HG03439 (cell line): ENCODE measurements at regions not wholly inside any gene's neighbourhood (a gene's known extent, or its start where the extent isn't known, plus 50 kb on each side); places are given as distances from the start of the nearest gene placed in this dataset.

Experiments
- ATAC-seq: cut with Tn5 transposase; IDR thresholded peaks from one replicate; pipeline ENCODE4 v1.9.1; 2021; ENCODE audit warnings: mild to moderate bottlenecking, moderate library complexity; ENCODE audit not compliant: unreplicated experiment

- ATAC-seq: no peak
Observed at GRCh38 chr9:129490583-129491486, 130.1 kb downstream of the C9orf50 start.

- no peak for ATAC-seq
Observed at GRCh38 chr9:129489838-129490582, 130.9 kb downstream of the C9orf50 start.

- peak; percentile 3 for ATAC-seq
Observed at GRCh38 chr9:129487658-129488483, 133.0 kb downstream of the C9orf50 start.

- no peak for ATAC-seq
Observed at GRCh38 chr9:129486756-129487657, 133.9 kb downstream of the C9orf50 start.

- ATAC-seq: no peak
Observed at GRCh38 chr9:129485145-129485774, 135.6 kb downstream of the C9orf50 start.

- ATAC-seq: no peak
Observed at GRCh38 chr9:129484352-129485000, 136.4 kb downstream of the C9orf50 start.

GRCh38 chr9:129483415-129484351 lies 137.2 kb downstream of the C9orf50 start:
- ATAC-seq: no peak

- no peak for ATAC-seq
Observed at GRCh38 chr9:129482521-129483414, 138.1 kb downstream of the C9orf50 start.

GRCh38 chr9:129481810-129482511 lies 138.9 kb downstream of the C9orf50 start:
- no peak for ATAC-seq

GRCh38 chr9:129481424-129481809 lies 139.5 kb downstream of the C9orf50 start:
- ATAC-seq: no peak

GRCh38 chr9:129480745-129481144 lies 140.2 kb downstream of the C9orf50 start:
- ATAC-seq: no peak

GRCh38 chr9:129480227-129480626 lies 140.7 kb downstream of the C9orf50 start:
- no peak for ATAC-seq

GRCh38 chr9:129479631-129480011 lies 141.3 kb downstream of the C9orf50 start:
- ATAC-seq: no peak

- ATAC-seq: no peak
Observed at GRCh38 chr9:129478961-129479630, 141.8 kb downstream of the C9orf50 start.

- no peak for ATAC-seq
Observed at GRCh38 chr9:129478461-129478860, 142.4 kb downstream of the C9orf50 start.
